Astrocyte of the spinal cord (primary cell): ENCODE measurements at regions not wholly inside any gene's neighbourhood (a gene's known extent, or its start where the extent isn't known, plus 50 kb on each side); places are given as distances from the start of the nearest gene placed in this dataset.
A peak's percentile ranks its signal among the peaks of the same experiment; 100 is the strongest.

Experiments used
- DNase-seq: peaks from one replicate; pipeline ENCODE4 v3.0.0; 2011; ENCODE audit warnings: low read depth, low spot score
- H3K4me3 ChIP-seq: 2 replicates; pipeline ENCODE4 v1.5.1; 2011; ENCODE audit warnings: low read depth, mild to moderate bottlenecking, low read length, moderate library complexity
- in situ Hi-C: cut with HindIII; loops from 2 replicates; pipeline ENCODE4 v1.10.0; 2017; ENCODE audit warnings: low sequenced_read_pairs
- TF ChIP-seq, protein P1 (sequence below): IDR thresholded peaks from 2 replicates; pipeline ENCODE4 v1.5.1; 2012; ENCODE audit warnings: low read depth, mild to moderate bottlenecking, low read length, inconsistent platforms

DNA sequence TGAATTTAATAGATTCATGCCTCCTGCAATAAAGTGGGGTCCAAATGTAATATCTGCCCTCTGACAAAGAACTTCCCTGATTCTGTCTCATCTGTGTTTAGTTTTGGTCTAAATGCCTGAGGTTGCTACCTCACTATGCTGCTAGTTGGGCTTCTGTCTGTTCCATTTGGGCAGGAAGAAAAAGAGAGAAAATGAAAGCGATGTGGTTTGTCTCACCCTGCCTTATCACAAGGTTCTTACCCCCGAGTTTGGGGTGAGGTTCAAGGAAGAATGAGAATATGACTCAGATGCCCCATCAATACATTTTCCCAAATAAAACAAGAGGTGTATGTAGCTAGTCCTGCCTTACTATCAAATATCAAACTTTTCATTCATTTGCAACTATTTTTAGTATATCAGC is 132.1 kb upstream of the MTAP start:
- DNase-seq: no peak
- H3K4me3 ChIP-seq: no peak overlapping the region
- TF ChIP-seq, protein P1, sequence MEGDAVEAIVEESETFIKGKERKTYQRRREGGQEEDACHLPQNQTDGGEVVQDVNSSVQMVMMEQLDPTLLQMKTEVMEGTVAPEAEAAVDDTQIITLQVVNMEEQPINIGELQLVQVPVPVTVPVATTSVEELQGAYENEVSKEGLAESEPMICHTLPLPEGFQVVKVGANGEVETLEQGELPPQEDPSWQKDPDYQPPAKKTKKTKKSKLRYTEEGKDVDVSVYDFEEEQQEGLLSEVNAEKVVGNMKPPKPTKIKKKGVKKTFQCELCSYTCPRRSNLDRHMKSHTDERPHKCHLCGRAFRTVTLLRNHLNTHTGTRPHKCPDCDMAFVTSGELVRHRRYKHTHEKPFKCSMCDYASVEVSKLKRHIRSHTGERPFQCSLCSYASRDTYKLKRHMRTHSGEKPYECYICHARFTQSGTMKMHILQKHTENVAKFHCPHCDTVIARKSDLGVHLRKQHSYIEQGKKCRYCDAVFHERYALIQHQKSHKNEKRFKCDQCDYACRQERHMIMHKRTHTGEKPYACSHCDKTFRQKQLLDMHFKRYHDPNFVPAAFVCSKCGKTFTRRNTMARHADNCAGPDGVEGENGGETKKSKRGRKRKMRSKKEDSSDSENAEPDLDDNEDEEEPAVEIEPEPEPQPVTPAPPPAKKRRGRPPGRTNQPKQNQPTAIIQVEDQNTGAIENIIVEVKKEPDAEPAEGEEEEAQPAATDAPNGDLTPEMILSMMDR: no peak
- in situ Hi-C loops: no loop called here

DNA sequence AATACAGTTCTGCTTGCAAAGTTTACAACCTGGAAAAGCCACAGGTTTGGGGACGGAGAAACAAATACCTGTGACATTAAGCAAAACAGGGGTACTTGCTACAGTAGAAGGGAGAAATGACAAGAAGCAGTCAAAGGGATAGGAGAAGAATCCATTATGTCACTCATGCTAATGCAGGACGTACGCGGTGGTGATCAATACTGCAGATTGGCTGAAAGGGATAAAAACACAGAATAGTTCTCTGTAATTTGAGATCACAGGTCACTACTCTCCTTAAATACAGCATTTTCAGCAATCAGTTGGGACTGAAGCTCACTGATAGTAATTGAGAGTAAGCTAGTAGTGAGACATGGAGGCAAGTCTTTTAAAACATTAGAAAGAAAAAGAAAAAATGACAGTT is 130.3 kb upstream of the MTAP start:
- TF ChIP-seq, protein P1: no peak
- no peak overlapping the region for H3K4me3 ChIP-seq
- no peak for DNase-seq
- in situ Hi-C loops: no loop called here

DNA sequence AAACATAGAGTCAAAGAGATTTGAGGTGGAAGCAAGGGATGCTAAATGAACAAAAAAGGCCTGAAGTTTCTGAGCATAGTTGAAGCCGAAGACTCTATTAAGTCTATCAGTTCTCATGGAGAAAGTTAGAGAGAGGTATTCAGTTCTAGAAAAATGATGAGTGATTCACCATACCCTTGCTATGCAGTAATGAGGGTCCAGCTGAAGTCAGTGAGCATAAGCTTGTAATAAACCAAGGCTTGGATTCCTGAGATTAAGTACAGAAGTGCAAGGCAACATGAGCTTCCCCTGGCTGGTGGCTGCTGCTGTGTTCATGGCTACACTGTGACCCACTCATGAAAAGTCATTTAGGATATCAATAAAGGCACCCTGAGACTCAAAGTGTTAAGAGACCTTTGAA is 129.7 kb upstream of the MTAP start:
- in situ Hi-C loops: no loop called here

DNA sequence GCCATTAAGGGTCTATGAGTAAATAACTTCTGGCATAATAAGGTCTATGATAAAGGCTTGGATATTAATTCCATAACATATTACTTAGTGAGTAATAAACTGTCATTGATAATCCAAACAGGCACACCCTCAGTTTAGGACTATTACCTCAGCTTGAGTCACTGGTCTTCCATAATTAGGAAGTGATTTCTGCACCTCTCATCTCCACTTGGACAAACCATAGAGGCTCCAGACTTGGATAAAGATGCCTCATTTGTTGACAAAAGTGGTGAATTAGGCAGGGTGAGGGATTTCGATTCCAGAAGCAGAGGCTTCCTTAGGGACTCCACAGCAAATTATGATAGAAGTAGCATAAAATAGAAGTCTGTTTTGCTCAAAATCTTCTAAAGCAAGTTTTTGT is 127.5 kb upstream of the MTAP start:
- no peak overlapping the region for H3K4me3 ChIP-seq
- DNase-seq: peak; percentile 25
- in situ Hi-C loops: no loop called here
- TF ChIP-seq, protein P1: no peak

More for the DNA sequence above, 129.7 kb upstream of the MTAP start:
- DNase-seq: peak; percentile 46
- H3K4me3 ChIP-seq: no peak overlapping the region
- TF ChIP-seq, protein P1: no peak

DNA sequence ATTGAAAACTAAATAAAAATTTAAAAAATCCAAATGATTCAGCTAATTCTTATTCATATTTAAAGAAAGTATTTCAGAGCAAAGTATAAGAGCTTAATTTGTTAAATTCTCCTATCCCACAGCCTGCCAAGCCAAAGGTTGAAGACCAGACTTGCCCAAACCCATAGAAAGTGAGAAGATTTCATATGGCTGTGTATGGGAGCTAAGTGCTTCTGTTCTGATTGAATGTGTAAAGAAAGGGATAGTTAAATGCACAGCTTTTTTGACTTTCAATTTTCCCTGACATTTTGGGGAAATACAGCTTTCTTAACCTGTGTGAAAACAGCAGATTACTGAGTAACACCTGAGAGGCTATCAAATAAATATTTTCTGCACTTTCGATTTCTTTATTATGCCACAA is 125.0 kb upstream of the MTAP start:
- in situ Hi-C loops: no loop called here
- no peak overlapping the region for H3K4me3 ChIP-seq
- DNase-seq: no peak

DNA sequence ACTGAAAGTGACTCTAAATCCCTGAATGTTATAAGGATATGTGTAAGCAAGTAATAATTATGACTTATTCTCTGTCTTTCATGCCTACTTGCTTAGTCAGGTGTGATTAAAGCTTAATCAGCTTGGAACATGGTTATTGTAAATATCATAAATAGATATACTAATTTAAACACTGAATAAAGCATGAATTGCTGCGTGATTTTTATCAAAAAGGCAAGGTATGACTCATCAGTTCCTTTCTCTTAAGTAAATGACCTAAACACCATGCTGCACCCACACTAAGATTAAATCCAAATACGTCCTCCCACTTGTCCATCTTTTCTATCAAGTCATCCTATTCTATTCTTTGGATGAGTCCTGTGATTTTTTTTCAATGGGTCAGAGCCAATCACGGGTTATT is 124.6 kb upstream of the MTAP start:
- TF ChIP-seq, protein P1: no peak
- in situ Hi-C loops: no loop called here
- peak; percentile 85 for DNase-seq
- H3K4me3 ChIP-seq: no peak overlapping the region

More for the DNA sequence above, 125.0 kb upstream of the MTAP start:
- TF ChIP-seq, protein P1: no peak

DNA sequence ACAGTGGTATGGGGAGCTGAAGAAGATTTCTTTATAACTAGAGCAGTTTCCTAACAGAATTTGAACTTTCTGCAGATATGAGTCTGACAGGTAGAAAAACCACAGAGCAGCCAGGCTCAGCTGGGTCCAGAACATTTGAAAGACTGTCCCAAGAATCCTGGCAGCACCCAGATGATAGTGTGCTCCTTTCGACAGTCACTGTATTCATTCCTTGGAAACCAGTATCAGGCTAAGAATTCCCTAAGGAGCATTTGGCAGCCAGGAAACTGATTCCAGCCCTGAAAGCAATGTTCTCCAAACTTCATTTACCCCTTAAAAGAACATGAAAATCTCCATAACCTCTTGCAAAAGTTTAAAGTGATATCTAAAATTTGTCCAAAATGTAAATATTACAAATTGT is 123.0 kb upstream of the MTAP start:
- in situ Hi-C loops: no loop called here
- peak; percentile 23 for DNase-seq
- TF ChIP-seq, protein P1: no peak
- no peak overlapping the region for H3K4me3 ChIP-seq
